Right lung (tissue), 2 donors: ENCODE measurements at regions not wholly inside any gene's neighbourhood (a gene's known extent, or its start where the extent isn't known, plus 50 kb on each side); places are given as distances from the start of the nearest gene placed in this dataset.
A peak's percentile ranks its signal among the peaks of the same experiment; 100 is the strongest.
"Not testable (repeated sequence)": the region's sequence is repeated elsewhere in the genome, so short reads cannot be mapped to it uniquely, and the experiment has no call there.

ENCODE experiments used
- DNase-seq, 2 donors: peaks; one replicate each; pipeline ENCODE4 v3.0.0-alpha.2; 2013

GRCh38 chr5:54821445-54822323 lies 163.7 kb downstream of the ESM1 start:
- DNase-seq: no peak

- no peak for DNase-seq
Observed at GRCh38 chr5:54820346-54821134, 164.9 kb downstream of the ESM1 start.

GRCh38 chr5:54807421-54807820 lies 178.0 kb downstream of the ESM1 start:
- DNase-seq: no peak

GRCh38 chr5:54804521-54804920 lies 180.9 kb downstream of the ESM1 start:
- DNase-seq: no peak

- DNase-seq: no peak
Observed at GRCh38 chr5:54804086-54804485, 181.3 kb downstream of the ESM1 start.

- DNase-seq: no peak
Observed at GRCh38 chr5:54803471-54804011, 181.9 kb downstream of the ESM1 start.

GRCh38 chr5:54799645-54800044 lies 185.7 kb downstream of the ESM1 start:
- DNase-seq: no peak

- no peak for DNase-seq
Observed at GRCh38 chr5:54795777-54796176, 189.6 kb downstream of the ESM1 start.

- DNase-seq: no peak
Observed at GRCh38 chr5:54795284-54795683, 190.1 kb downstream of the ESM1 start.

GRCh38 chr5:54794135-54794975 lies 191.0 kb downstream of the ESM1 start:
- DNase-seq: no peak

- DNase-seq: no peak
Observed at GRCh38 chr5:54793468-54794134, 191.8 kb downstream of the ESM1 start.

- no peak for DNase-seq
Observed at GRCh38 chr5:54792611-54793404, 192.6 kb downstream of the ESM1 start.

- not testable (repeated sequence) for DNase-seq
Observed at GRCh38 chr5:54787910-54788309, 197.5 kb downstream of the ESM1 start.

GRCh38 chr5:54785729-54786591 lies 199.4 kb downstream of the ESM1 start:
- DNase-seq: peak in 1 of 2 donors; percentile 45

- DNase-seq: no peak
Observed at GRCh38 chr5:54778783-54779182, 206.6 kb downstream of the ESM1 start.

GRCh38 chr5:54775645-54776044 lies 209.7 kb downstream of the ESM1 start:
- no peak for DNase-seq

- no peak for DNase-seq
Observed at GRCh38 chr5:54774281-54775170, 210.9 kb downstream of the ESM1 start.

- no peak for DNase-seq
Observed at GRCh38 chr5:54772684-54773083, 212.7 kb downstream of the ESM1 start.
